ENCODE measurements at regions not wholly inside any gene's neighbourhood (a gene's known extent, or its start where the extent isn't known, plus 50 kb on each side); places are given as distances from the start of the nearest gene placed in this dataset.
"Not testable (repeated sequence)": the region's sequence is repeated elsewhere in the genome, so short reads cannot be mapped to it uniquely, and the experiment has no call there.

- ATAC-seq = no peak
These were observed 186.2 kb upstream of the WSCD1 start for GRCh38 chr17:5883775-5884665.

GRCh38 chr17:5885336-5885735 lies 184.8 kb upstream of the WSCD1 start:
- Mint-ChIP-seq H3K4me1 (peaks cover 2% of the 10 kb centered on the region), H3K27ac (no peak overlapping the region), H3K27me3 (peaks cover 45% of the 10 kb centered on the region), H3K36me3 (ENCODE audit: low read depth) (no peaks in the 10 kb centered on the region), H3K4me3 (no peak overlapping the region)
- H3K9me3 ChIP-seq (ENCODE audit: control insufficient read depth, low read length, poor library complexity, severe bottlenecking) = no peaks in the 10 kb centered on the region
- ATAC-seq = no peak
- DNase-seq = no peak

More at GRCh38 chr17:5883775-5884665, 186.2 kb upstream of the WSCD1 start:
- H3K9me3 ChIP-seq (ENCODE audit: control insufficient read depth, low read length, poor library complexity, severe bottlenecking) = no peaks in the 10 kb centered on the region
- Mint-ChIP-seq H3K36me3 (ENCODE audit: low read depth) (no peaks in the 10 kb centered on the region), H3K27me3 (peaks cover 57% of the 10 kb centered on the region), H3K4me1 (peaks cover 3% of the 10 kb centered on the region), H3K27ac (no peak overlapping the region), H3K4me3 (no peak overlapping the region)
- DNase-seq = no peak

GRCh38 chr17:5888811-5889210 lies 181.4 kb upstream of the WSCD1 start:
- no peaks in the 10 kb centered on the region for H3K9me3 ChIP-seq (ENCODE audit: control insufficient read depth, low read length, poor library complexity, severe bottlenecking)
- ATAC-seq = no peak
- no peaks in the 10 kb centered on the region for H3K4me1 Mint-ChIP-seq
- H3K4me3 Mint-ChIP-seq = no peak overlapping the region
- DNase-seq = no peak
- H3K36me3 Mint-ChIP-seq (ENCODE audit: low read depth) = no peaks in the 10 kb centered on the region
- H3K27me3 Mint-ChIP-seq = peaks cover 39% of the 10 kb centered on the region
- H3K27ac Mint-ChIP-seq = no peak overlapping the region

- Mint-ChIP-seq H3K27me3 (peaks cover 52% of the 10 kb centered on the region), H3K27ac (no peak overlapping the region), H3K4me1 (peaks cover 8% of the 10 kb centered on the region), H3K36me3 (ENCODE audit: low read depth) (no peaks in the 10 kb centered on the region), H3K4me3 (no peak overlapping the region)
- H3K9me3 ChIP-seq (ENCODE audit: control insufficient read depth, low read length, poor library complexity, severe bottlenecking) = no peaks in the 10 kb centered on the region
- ATAC-seq = no peak
- DNase-seq = no peak
These were observed 177.1 kb upstream of the WSCD1 start for GRCh38 chr17:5892921-5893675.

- H3K27me3 Mint-ChIP-seq = peaks cover 49% of the 10 kb centered on the region
- ATAC-seq (no peak), DNase-seq (no peak)
- no peaks in the 10 kb centered on the region for H3K9me3 ChIP-seq (ENCODE audit: control insufficient read depth, low read length, poor library complexity, severe bottlenecking)
- H3K4me1 Mint-ChIP-seq = peaks cover 8% of the 10 kb centered on the region
- no peaks in the 10 kb centered on the region for H3K36me3 Mint-ChIP-seq (ENCODE audit: low read depth)
- no peak overlapping the region for H3K4me3 Mint-ChIP-seq
- H3K27ac Mint-ChIP-seq = no peak overlapping the region
These were observed 176.4 kb upstream of the WSCD1 start for GRCh38 chr17:5893741-5894140.

GRCh38 chr17:5895276-5895675 lies 174.9 kb upstream of the WSCD1 start:
- H3K36me3 Mint-ChIP-seq (ENCODE audit: low read depth) = no peaks in the 10 kb centered on the region
- H3K9me3 ChIP-seq (ENCODE audit: control insufficient read depth, low read length, poor library complexity, severe bottlenecking) = no peaks in the 10 kb centered on the region
- no peak for ATAC-seq
- no peak for DNase-seq
- peaks cover 8% of the 10 kb centered on the region for H3K4me1 Mint-ChIP-seq
- H3K27ac Mint-ChIP-seq = no peak overlapping the region
- peaks cover 45% of the 10 kb centered on the region for H3K27me3 Mint-ChIP-seq
- no peak overlapping the region for H3K4me3 Mint-ChIP-seq

- ATAC-seq (no peak), DNase-seq (no peak)
- peaks cover 45% of the 10 kb centered on the region for H3K27me3 Mint-ChIP-seq
- H3K9me3 ChIP-seq (ENCODE audit: control insufficient read depth, low read length, poor library complexity, severe bottlenecking) = no peaks in the 10 kb centered on the region
- no peaks in the 10 kb centered on the region for H3K36me3 Mint-ChIP-seq (ENCODE audit: low read depth)
- no peak overlapping the region for H3K27ac Mint-ChIP-seq
- H3K4me3 Mint-ChIP-seq = no peak overlapping the region
- H3K4me1 Mint-ChIP-seq = peaks cover 8% of the 10 kb centered on the region
These were observed 174.0 kb upstream of the WSCD1 start for GRCh38 chr17:5896215-5896614.

- no peak overlapping the region for H3K27ac Mint-ChIP-seq
- peak overlapping the region; percentile 15 for H3K4me3 Mint-ChIP-seq
- peaks cover 44% of the 10 kb centered on the region for H3K27me3 Mint-ChIP-seq
- no peaks in the 10 kb centered on the region for H3K9me3 ChIP-seq (ENCODE audit: control insufficient read depth, low read length, poor library complexity, severe bottlenecking)
- H3K4me1 Mint-ChIP-seq = peaks cover 8% of the 10 kb centered on the region
- peaks cover 2% of the 10 kb centered on the region for H3K36me3 Mint-ChIP-seq (ENCODE audit: low read depth)
- DNase-seq = no peak
- ATAC-seq = no peak
These were observed 172.8 kb upstream of the WSCD1 start for GRCh38 chr17:5897275-5897911.

- H3K27me3 Mint-ChIP-seq = peaks cover 38% of the 10 kb centered on the region
- not testable (repeated sequence) for ATAC-seq
These were observed 172.2 kb upstream of the WSCD1 start for GRCh38 chr17:5897981-5898380.

GRCh38 chr17:5898406-5898805 lies 171.8 kb upstream of the WSCD1 start:
- ATAC-seq (no peak), DNase-seq (no peak)
- peaks cover 34% of the 10 kb centered on the region for H3K27me3 Mint-ChIP-seq
- H3K4me3 Mint-ChIP-seq = no peak overlapping the region
- no peaks in the 10 kb centered on the region for H3K9me3 ChIP-seq (ENCODE audit: control insufficient read depth, low read length, poor library complexity, severe bottlenecking)
- H3K27ac Mint-ChIP-seq = no peak overlapping the region
- peaks cover 8% of the 10 kb centered on the region for H3K4me1 Mint-ChIP-seq
- H3K36me3 Mint-ChIP-seq (ENCODE audit: low read depth) = peaks cover 3% of the 10 kb centered on the region

More at GRCh38 chr17:5897981-5898380, 172.2 kb upstream of the WSCD1 start:
- not testable (repeated sequence) for H3K9me3 ChIP-seq (ENCODE audit: control insufficient read depth, low read length, poor library complexity, severe bottlenecking); H3K36me3 Mint-ChIP-seq (ENCODE audit: low read depth); H3K4me3 Mint-ChIP-seq; H3K27ac Mint-ChIP-seq; DNase-seq; H3K4me1 Mint-ChIP-seq

- Mint-ChIP-seq H3K4me1 (peaks cover 8% of the 10 kb centered on the region), H3K36me3 (ENCODE audit: low read depth) (peaks cover 3% of the 10 kb centered on the region), H3K4me3 (no peak overlapping the region), H3K27ac (no peak overlapping the region), H3K27me3 (peaks cover 29% of the 10 kb centered on the region)
- DNase-seq = no peak
- no peak for ATAC-seq
- H3K9me3 ChIP-seq (ENCODE audit: control insufficient read depth, low read length, poor library complexity, severe bottlenecking) = no peaks in the 10 kb centered on the region
These were observed 170.5 kb upstream of the WSCD1 start for GRCh38 chr17:5899496-5900195.

- H3K27ac Mint-ChIP-seq = no peak overlapping the region
- ATAC-seq (no peak), DNase-seq (no peak)
- H3K9me3 ChIP-seq (ENCODE audit: control insufficient read depth, low read length, poor library complexity, severe bottlenecking) = no peaks in the 10 kb centered on the region
- peaks cover 3% of the 10 kb centered on the region for H3K36me3 Mint-ChIP-seq (ENCODE audit: low read depth)
- H3K4me1 Mint-ChIP-seq = peaks cover 8% of the 10 kb centered on the region
- peaks cover 16% of the 10 kb centered on the region for H3K27me3 Mint-ChIP-seq
- no peak overlapping the region for H3K4me3 Mint-ChIP-seq
These were observed 168.4 kb upstream of the WSCD1 start for GRCh38 chr17:5901731-5902130.
